ENCODE measurements at regions not wholly inside any gene's neighbourhood (a gene's known extent, or its start where the extent isn't known, plus 50 kb on each side); places are given as distances from the start of the nearest gene placed in this dataset.

- no peak for TF ChIP-seq CTCF (IDR thresholded peaks at IDR 0.05)
- no peak for TF ChIP-seq POLR2A (IDR thresholded peaks at IDR 0.05)
- TF ChIP-seq EP300 (IDR thresholded peaks at IDR 0.05), result no peak
- no peak for TF ChIP-seq POLR2AphosphoS5 (IDR thresholded peaks at IDR 0.05)
Observed at GRCh38 chr5:68757006-68757405, 336.8 kb upstream of the SLC30A5 start.

All from upper lobe of left lung (tissue), 4 donors.